IMR-90 (cell line): ENCODE measurements at regions not wholly inside any gene's neighbourhood (a gene's known extent, or its start where the extent isn't known, plus 50 kb on each side); places are given as distances from the start of the nearest gene placed in this dataset.

Experiments
- ATAC-seq: fragments of 200-7000 bp; cut with Tn5 transposase; 2 replicates; pipeline ENCODE4 v1.9.1; 2020; ENCODE audit warnings: low read depth, mild to moderate bottlenecking, moderate library complexity
- BruUV-seq: library from RNA; stranded (reverse); fragments of 400-500 nt; replicated peaks from 2 replicates; lab custom pipeline; 2021; lab: Mats Ljungman, UMichigan
- CTCF ChIA-PET: fragments of 300-600 bp; formaldehyde crosslinking; extraction: SDS; loops from one replicate; lab custom pipeline; 2021; ENCODE audit warnings: antibody characterized with exemption; lab: Yijun Ruan, JAX
- POLR2A ChIA-PET: fragments of 300-600 bp; sonication (Branson Sonifier 250); formaldehyde crosslinking; loops from one replicate; lab custom pipeline; 2022; ENCODE audit warnings: antibody characterized with exemption; ENCODE audit not compliant: unreplicated experiment; lab: Charles Lee
- DNase-seq: peaks from one replicate; pipeline ENCODE4 v3.0.0; 2013
- H2AFZ ChIP-seq: replicated peaks from 2 replicates; pipeline ENCODE3; 2013; ENCODE audit warnings: low read length, mild to moderate bottlenecking; ENCODE audit not compliant: poor library complexity
- H2AK5ac ChIP-seq: 2 replicates; pipeline ENCODE4 v1.6.1; 2013; ENCODE audit warnings: low read depth, low read length, inconsistent platforms
- H2AK9ac ChIP-seq: replicated peaks from 2 replicates; pipeline ENCODE3; 2013; ENCODE audit warnings: mild to moderate bottlenecking, low read depth, low read length, moderate library complexity; ENCODE audit not compliant: poor library complexity
- H2BK120ac ChIP-seq: 2 replicates; pipeline ENCODE4 v1.6.1; 2013; ENCODE audit warnings: low read depth, low read length, inconsistent platforms
- H2BK15ac ChIP-seq: 3 replicates; pipeline ENCODE4 v1.6.1; 2013; ENCODE audit warnings: low read depth, low read length, inconsistent platforms
- H2BK20ac ChIP-seq: 2 replicates; pipeline ENCODE4 v1.6.1; 2013; ENCODE audit warnings: low read depth, mild to moderate bottlenecking, inconsistent platforms, low read length, moderate library complexity
- H2BK5ac ChIP-seq: 2 replicates; pipeline ENCODE4 v1.6.1; 2013; ENCODE audit warnings: mild to moderate bottlenecking, low read depth, low read length, inconsistent platforms; ENCODE audit not compliant: poor library complexity, severe bottlenecking
- H3K14ac ChIP-seq: replicated peaks from 2 replicates; pipeline ENCODE4 v1.6.1; 2013; ENCODE audit warnings: low read depth, low read length, inconsistent platforms
- H3K18ac ChIP-seq: 2 replicates; pipeline ENCODE4 v1.6.1; 2013; ENCODE audit warnings: low read depth, low read length, control low read depth
- H3K23ac ChIP-seq: 2 replicates; pipeline ENCODE4 v1.6.1; 2013; ENCODE audit warnings: low read depth, low read length, inconsistent platforms
- H3K27ac ChIP-seq: 2 replicates; pipeline ENCODE4 v1.5.1; 2013; ENCODE audit warnings: mild to moderate bottlenecking, control low read depth, low read length; ENCODE audit not compliant: insufficient read depth
- H3K27me3 ChIP-seq: 2 replicates; pipeline ENCODE4 v1.6.1; 2013; ENCODE audit warnings: low read length; ENCODE audit not compliant: control insufficient read depth, insufficient read depth
- H3K36me3 ChIP-seq: 2 replicates; pipeline ENCODE4 v1.6.1; 2013; ENCODE audit warnings: low read length, mixed read lengths; ENCODE audit not compliant: control insufficient read depth, insufficient read depth
- H3K4ac ChIP-seq: 2 replicates; pipeline ENCODE4 v1.6.1; 2013; ENCODE audit warnings: low read depth, low read length, inconsistent platforms
- H3K4me1 ChIP-seq: 2 replicates; pipeline ENCODE4 v1.6.1; 2013; ENCODE audit warnings: low read length, mixed read lengths; ENCODE audit not compliant: control insufficient read depth, insufficient read depth
- H3K4me2 ChIP-seq: 2 replicates; pipeline ENCODE4 v1.6.1; 2013; ENCODE audit warnings: low read depth, mild to moderate bottlenecking, control low read depth, low read length, moderate library complexity
- H3K4me3 ChIP-seq: 2 replicates; pipeline ENCODE4 v1.5.1; 2013; ENCODE audit warnings: low read depth, mild to moderate bottlenecking, control low read depth, low read length, moderate library complexity; ENCODE audit not compliant: insufficient read depth
- H3K56ac ChIP-seq: 2 replicates; pipeline ENCODE4 v1.6.1; 2013; ENCODE audit warnings: low read length, inconsistent platforms; ENCODE audit not compliant: insufficient read depth; ENCODE audit errors: extremely low read depth
- H3K79me1 ChIP-seq, 2 experiments: 2 replicates each; pipeline ENCODE4 v1.6.1; 2013; ENCODE audit warnings: low read length in 2 of 2, inconsistent platforms in 1 of 2, low read depth in 1 of 2
- H3K9ac ChIP-seq: 2 replicates; pipeline ENCODE4 v1.6.1; 2013; ENCODE audit warnings: low read depth, low read length, control low read depth
- H3K9me1 ChIP-seq: 2 replicates; pipeline ENCODE4 v1.6.1; 2013; ENCODE audit warnings: low read length, inconsistent platforms; ENCODE audit not compliant: insufficient read depth
- H3K9me3 ChIP-seq: 2 replicates; pipeline ENCODE4 v1.6.1; 2013; ENCODE audit warnings: low read length; ENCODE audit not compliant: control insufficient read depth, insufficient read depth
- H4K20me1 ChIP-seq: 2 replicates; pipeline ENCODE4 v1.6.1; 2013; ENCODE audit warnings: low read length, inconsistent platforms; ENCODE audit not compliant: insufficient read depth
- H4K5ac ChIP-seq: 2 replicates; pipeline ENCODE4 v1.6.1; 2013; ENCODE audit warnings: mild to moderate bottlenecking, low read depth, low read length, control low read depth
- H4K8ac ChIP-seq, 2 experiments: 2 replicates each; pipeline ENCODE4 v1.6.1; 2013; ENCODE audit warnings: low read depth in 2 of 2, low read length in 2 of 2, control low read depth in 1 of 2, inconsistent platforms in 1 of 2
- H4K91ac ChIP-seq: 2 replicates; pipeline ENCODE4 v1.6.1; 2013; ENCODE audit warnings: low read depth, low read length, inconsistent platforms; ENCODE audit not compliant: insufficient read depth
- BHLHE40 ChIP-seq: fragments of 150-350 bp; IDR thresholded peaks from 2 replicates; pipeline ENCODE4 v1.6.1; 2016; ENCODE audit warnings: mild to moderate bottlenecking, low read depth, low read length
- CTCF ChIP-seq: conservative IDR thresholded peaks from 2 replicates; pipeline ENCODE4 v1.5.1; 2012; ENCODE audit warnings: mild to moderate bottlenecking, low read depth, low read length, improper control_type of control experiment
- MXI1 ChIP-seq: IDR thresholded peaks from 2 replicates; pipeline ENCODE4 v1.6.1; 2012; ENCODE audit warnings: low read depth, mild to moderate bottlenecking, low read length, moderate library complexity, borderline replicate concordance
- NFE2L2 ChIP-seq: fragments of 150-350 bp; IDR thresholded peaks from 2 replicates; pipeline ENCODE4 v1.6.1; 2016; ENCODE audit warnings: low read depth, mild to moderate bottlenecking, low read length
- RAD21 ChIP-seq: IDR thresholded peaks from 2 replicates; pipeline ENCODE4 v1.6.1; 2012; ENCODE audit warnings: low read length, improper control_type of control experiment
- RFX5 ChIP-seq: IDR thresholded peaks from 2 replicates; pipeline ENCODE4 v1.8.0; 2012; ENCODE audit warnings: low read depth, mild to moderate bottlenecking, low read length, moderate library complexity
- WGBS, 2 experiments: methylation state at CpG; one replicate each; pipeline versions ENCODE4 v1.1.5 to v1.1.7; 2013; ENCODE audit warnings: missing lambda C conversion rate in 2 of 2; ENCODE audit not compliant: insufficient read length in 1 of 2; ENCODE audit errors: extremely low coverage in 2 of 2; 5-methylcytosine and 5-hydroxymethylcytosine counted together
- dilution Hi-C: fragments of 300-500 bp; cut with HindIII; formaldehyde crosslinking; loops from one replicate; pipeline ENCODE4 v1.14.3; 2018; ENCODE audit warnings: low sequenced_read_pairs; ENCODE audit not compliant: unreplicated experiment
- in situ Hi-C: fragments of 300-500 bp; cut with MboI; formaldehyde crosslinking; loops from 3 replicates; pipeline ENCODE4 v1.14.3; 2019; ENCODE audit warnings: low sequenced_read_pairs, inconsistent platforms, mixed read lengths
- intact Hi-C: fragments of 100-400 bp; cut with micrococcal nuclease; formaldehyde crosslinking; loops from 2 replicates; pipeline ENCODE4 v1.10.0; 2022

GRCh38 chr18:43961722-43962121, 684.4 kb upstream of the SYT4 start:
- ChIA-PET POLR2A (no interaction called here), CTCF (no interaction called here)
- H3K9me1 ChIP-seq = no peaks in the 10 kb centered on the region
- no peak overlapping the region for H4K91ac ChIP-seq
- no peak overlapping the region for H2BK120ac ChIP-seq
- H3K14ac ChIP-seq = no peak overlapping the region
- no peaks in the 10 kb centered on the region for H3K36me3 ChIP-seq
- H3K9me3 ChIP-seq = no peaks in the 10 kb centered on the region
- DNase-seq (no peak), ATAC-seq (no peak)
- H3K4me1 ChIP-seq = no peaks in the 10 kb centered on the region
- no TSS peak for BruUV-seq
- no peak overlapping the region for H2BK15ac ChIP-seq
- no peak overlapping the region for H3K4me3 ChIP-seq
- H3K23ac ChIP-seq = no peak overlapping the region
- no peak overlapping the region for H2AK5ac ChIP-seq
- in situ Hi-C loops = no loop called here
- no peaks in the 10 kb centered on the region for H3K27me3 ChIP-seq
- H2AFZ ChIP-seq = no peak overlapping the region
- no peak overlapping the region for H3K4ac ChIP-seq
- no peak overlapping the region for H3K56ac ChIP-seq
- dilution Hi-C loops = no loop called here
- no peak overlapping the region for H3K18ac ChIP-seq
- H4K8ac ChIP-seq = no peak overlapping the region
- H3K9ac ChIP-seq = no peak overlapping the region
- 67% methylated on average over 1 of the region's 3 CpGs; no CpG with 5 or more reads in 1 of the 2 experiments for WGBS, 2 experiments
- no peaks in the 10 kb centered on the region for H3K79me1 ChIP-seq
- H4K20me1 ChIP-seq = no peaks in the 10 kb centered on the region
- no peak overlapping the region for H3K4me2 ChIP-seq
- intact Hi-C loops = loop anchor here (5.0 kb wide), 1 partner anchor 106 kb away; no protein-coding TSS in a partner anchor
- H2BK20ac ChIP-seq = no peak overlapping the region
- H2BK5ac ChIP-seq = no peak overlapping the region
- H4K5ac ChIP-seq = no peak overlapping the region
- H2AK9ac ChIP-seq = no peak overlapping the region
- TF ChIP-seq BHLHE40 = no peak
- no peak for TF ChIP-seq MXI1
- no peak for TF ChIP-seq RFX5
- TF ChIP-seq RAD21 = no peak
- no peak for TF ChIP-seq NFE2L2
- TF ChIP-seq CTCF = no peak
- H3K27ac ChIP-seq = no peak overlapping the region
